Thymus (tissue), 11 donors: ENCODE measurements at regions not wholly inside any gene's neighbourhood (a gene's known extent, or its start where the extent isn't known, plus 50 kb on each side); places are given as distances from the start of the nearest gene placed in this dataset.

Experiments used
- DNase-seq, 9 donors: peaks; one replicate each; pipeline ENCODE4 v3.0.0-alpha.2; 2013; ENCODE audit warnings: low spot score in 9 of 9, low read depth in 6 of 9, missing footprints in 1 of 9
- H3K27ac ChIP-seq, 2 donors: one replicate each; pipeline ENCODE4 v1.5.1; 2013; ENCODE audit warnings: control low read depth in 1 of 2, low read depth in 1 of 2, low read length in 1 of 2, mild to moderate bottlenecking in 1 of 2, moderate library complexity in 1 of 2
- H3K27me3 ChIP-seq, 2 donors: one replicate each; pipeline ENCODE4 v1.5.1; 2013; ENCODE audit warnings: low read length in 1 of 2; ENCODE audit not compliant: control insufficient read depth in 2 of 2, insufficient read depth in 1 of 2
- H3K36me3 ChIP-seq, 2 donors: one replicate each; pipeline ENCODE4 v1.5.1; 2013; ENCODE audit warnings: low read length in 1 of 2, mild to moderate bottlenecking in 1 of 2, moderate library complexity in 1 of 2; ENCODE audit not compliant: control insufficient read depth in 2 of 2, insufficient read depth in 2 of 2
- H3K4me1 ChIP-seq, 2 donors: one replicate each; pipeline ENCODE4 v1.5.1; 2013; ENCODE audit warnings: low read length in 2 of 2; ENCODE audit not compliant: control insufficient read depth in 2 of 2, insufficient read depth in 2 of 2
- H3K4me3 ChIP-seq, 2 donors: one replicate each; pipeline ENCODE4 v1.5.1; 2013; ENCODE audit warnings: low read length in 2 of 2, control low read depth in 1 of 2, mild to moderate bottlenecking in 1 of 2
- H3K9me3 ChIP-seq, 2 donors: one replicate each; pipeline ENCODE4 v1.5.1; 2013; ENCODE audit warnings: low read length in 1 of 2, mild to moderate bottlenecking in 1 of 2; ENCODE audit not compliant: control insufficient read depth in 2 of 2, insufficient read depth in 1 of 2
- WGBS: extraction: QIAGEN DNeasy Blood & Tissue Kit; methylation state at CpG from one replicate; pipeline ENCODE4 v1.1.7; 2013; 5-methylcytosine and 5-hydroxymethylcytosine counted together
- donor health status: healthy.

- Histone ChIP-seq H3K36me3 (no peaks in the 10 kb centered on the region), H3K4me3 (no peak overlapping the region), H3K27ac (no peak overlapping the region), H3K27me3 (no peaks in the 10 kb centered on the region), H3K9me3 (no peaks in the 10 kb centered on the region), H3K4me1 (no peaks in the 10 kb centered on the region)
- DNase-seq = no peak
- WGBS = 77% methylated on average over 23 of the region's 23 CpGs
Observed at GRCh38 chr22:48824712-48825651, 1002.7 kb downstream of the BRD1 start.

GRCh38 chr22:48823941-48824340 lies 1003.7 kb downstream of the BRD1 start:
- Histone ChIP-seq H3K27me3 (no peaks in the 10 kb centered on the region), H3K9me3 (no peaks in the 10 kb centered on the region), H3K36me3 (no peaks in the 10 kb centered on the region), H3K4me3 (no peak overlapping the region), H3K27ac (no peak overlapping the region), H3K4me1 (no peaks in the 10 kb centered on the region)
- no peak for DNase-seq
- 93% methylated on average over 12 of the region's 12 CpGs for WGBS

GRCh38 chr22:48822278-48823233 lies 1005.1 kb downstream of the BRD1 start:
- Histone ChIP-seq H3K36me3 (no peaks in the 10 kb centered on the region), H3K4me3 (no peak overlapping the region), H3K27me3 (no peaks in the 10 kb centered on the region), H3K27ac (no peak overlapping the region), H3K4me1 (no peaks in the 10 kb centered on the region), H3K9me3 (no peaks in the 10 kb centered on the region)
- 94% methylated on average over 19 of the region's 19 CpGs for WGBS
- no peak for DNase-seq

GRCh38 chr22:48821727-48822126 lies 1005.9 kb downstream of the BRD1 start:
- no peaks in the 10 kb centered on the region for H3K27me3 ChIP-seq
- 89% methylated on average over 10 of the region's 10 CpGs for WGBS

DNA sequence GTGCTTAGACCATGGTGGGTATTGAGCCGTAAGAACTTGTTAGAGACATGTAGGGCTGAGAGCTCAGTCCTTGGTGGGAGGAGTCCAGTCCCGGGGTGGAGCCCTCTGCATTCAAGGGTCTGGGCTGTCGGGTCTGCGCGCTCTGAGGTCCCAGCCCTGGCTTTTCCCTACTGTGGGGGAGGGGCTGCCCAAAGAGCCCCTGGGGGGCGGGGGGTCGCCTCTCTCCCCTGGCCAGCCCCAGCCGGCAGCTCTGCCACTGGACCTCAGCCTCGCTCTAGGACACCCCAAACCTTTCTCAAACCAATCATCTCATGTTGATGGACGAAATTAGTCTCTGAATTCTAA lies 1006.4 kb downstream of the BRD1 start:
- no peaks in the 10 kb centered on the region for H3K36me3 ChIP-seq
- no peak overlapping the region for H3K4me3 ChIP-seq
- no peaks in the 10 kb centered on the region for H3K9me3 ChIP-seq
- H3K27me3 ChIP-seq = no peaks in the 10 kb centered on the region
- no peaks in the 10 kb centered on the region for H3K4me1 ChIP-seq
- 88% methylated on average over 10 of the region's 10 CpGs for WGBS
- DNase-seq = no peak
- H3K27ac ChIP-seq = no peak overlapping the region

More at GRCh38 chr22:48821727-48822126, 1005.9 kb downstream of the BRD1 start:
- H3K4me1 ChIP-seq = no peaks in the 10 kb centered on the region
- H3K36me3 ChIP-seq = no peaks in the 10 kb centered on the region
- no peak overlapping the region for H3K4me3 ChIP-seq
- no peaks in the 10 kb centered on the region for H3K9me3 ChIP-seq
- no peak overlapping the region for H3K27ac ChIP-seq
- DNase-seq = no peak

DNA sequence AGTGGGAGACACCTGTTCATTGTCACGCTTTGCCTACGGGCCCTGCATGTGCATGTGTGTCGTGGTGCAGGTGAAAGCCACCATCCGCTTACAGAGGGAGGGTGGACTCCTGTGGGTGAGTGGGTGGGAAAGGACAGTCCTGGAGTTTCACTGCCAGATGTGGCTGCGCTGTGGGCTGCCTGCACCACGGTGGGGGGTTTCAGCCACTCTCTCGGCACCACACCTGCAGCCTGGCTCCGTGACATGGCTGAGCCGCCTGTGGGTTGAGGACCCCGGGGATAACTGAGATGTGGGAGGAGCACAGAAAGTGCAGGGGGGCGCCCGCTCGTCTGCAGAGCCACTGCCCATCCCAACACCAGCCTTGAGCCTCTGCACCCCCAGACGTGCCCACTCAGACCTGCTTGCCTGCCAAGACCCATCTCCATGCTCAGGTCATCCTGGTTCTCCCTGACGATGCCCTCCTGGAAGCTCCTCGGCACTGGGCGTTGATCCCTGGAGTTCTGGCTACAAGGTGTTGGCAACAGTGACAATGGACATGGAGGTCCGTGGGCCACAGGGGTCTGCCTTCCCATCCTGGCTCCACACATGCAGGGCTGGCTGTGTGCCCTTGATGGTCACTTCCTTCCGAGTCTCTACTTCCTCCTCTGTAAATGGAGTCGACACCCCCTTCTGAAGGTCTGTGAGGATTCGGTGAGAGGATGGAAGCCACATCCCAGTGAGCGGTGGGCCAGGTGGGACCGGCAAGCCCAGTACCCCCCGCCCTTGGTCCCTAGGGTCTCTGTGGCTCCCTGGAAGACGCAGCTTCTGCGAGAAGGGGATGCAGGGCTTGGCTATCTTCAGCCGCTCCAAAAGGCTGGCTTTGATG lies 1007.0 kb downstream of the BRD1 start:
- DNase-seq = no peak
- H3K27me3 ChIP-seq = no peaks in the 10 kb centered on the region
- no peaks in the 10 kb centered on the region for H3K36me3 ChIP-seq
- H3K27ac ChIP-seq = no peak overlapping the region
- H3K9me3 ChIP-seq = no peaks in the 10 kb centered on the region
- H3K4me3 ChIP-seq = no peak overlapping the region
- 91% methylated on average over 27 of the region's 27 CpGs for WGBS
- H3K4me1 ChIP-seq = no peaks in the 10 kb centered on the region

GRCh38 chr22:48819961-48820360 lies 1007.7 kb downstream of the BRD1 start:
- no peak for DNase-seq
- WGBS = 85% methylated on average over 13 of the region's 13 CpGs
- Histone ChIP-seq H3K27ac (no peak overlapping the region), H3K27me3 (no peaks in the 10 kb centered on the region), H3K4me1 (no peaks in the 10 kb centered on the region), H3K9me3 (no peaks in the 10 kb centered on the region), H3K4me3 (no peak overlapping the region), H3K36me3 (no peaks in the 10 kb centered on the region)

- Histone ChIP-seq H3K27me3 (no peaks in the 10 kb centered on the region), H3K9me3 (no peaks in the 10 kb centered on the region), H3K27ac (no peak overlapping the region), H3K36me3 (no peaks in the 10 kb centered on the region), H3K4me1 (no peaks in the 10 kb centered on the region), H3K4me3 (no peak overlapping the region)
- DNase-seq = no peak
- WGBS = 96% methylated on average over 16 of the region's 16 CpGs
Observed at GRCh38 chr22:48819232-48819631, 1008.4 kb downstream of the BRD1 start.
